Esophagus muscularis mucosa (tissue), 4 donors: ENCODE measurements at regions not wholly inside any gene's neighbourhood (a gene's known extent, or its start where the extent isn't known, plus 50 kb on each side); places are given as distances from the start of the nearest gene placed in this dataset.

Experiments
- DNase-seq: peaks from one replicate; pipeline ENCODE4 v3.0.0-alpha.2; 2017; ENCODE audit errors: extremely low spot score
- H3K27ac ChIP-seq, 4 donors: fragments of 200-600 bp; sonication (generic); replicated peaks in 1 of 4; 1 replicate in 3 of 4; 2 replicates in 1 of 4; pipeline ENCODE4 v1.5.1; 2016 to 2019; ENCODE audit warnings: mild to moderate bottlenecking in 1 of 4
- H3K27me3 ChIP-seq, 4 donors: fragments of 200-600 bp; sonication (generic); one replicate each; pipeline versions ENCODE4 v1.5.1 to v1.6.0; 2016 to 2019
- H3K36me3 ChIP-seq, 4 donors: fragments of 200-600 bp; sonication (generic); one replicate each; pipeline ENCODE4 v1.5.1; 2016 to 2019
- H3K4me1 ChIP-seq, 4 donors: fragments of 200-600 bp; sonication (generic); one replicate each; pipeline ENCODE4 v1.5.1; 2016 to 2019
- H3K4me3 ChIP-seq, 4 donors: fragments of 200-600 bp; sonication (generic); 1 replicate in 2 of 4; 2 replicates in 2 of 4; pipeline ENCODE4 v1.5.1; 2016 to 2019; ENCODE audit warnings: mild to moderate bottlenecking in 4 of 4, moderate library complexity in 1 of 4
- H3K9me3 ChIP-seq, 4 donors: fragments of 200-600 bp; sonication (generic); 1 replicate in 3 of 4; 2 replicates in 1 of 4; pipeline ENCODE4 v1.5.1; 2016 to 2019
- CTCF ChIP-seq, 3 experiments: fragments of 200-600 bp in 2 of 3; fragments of 450-650 bp in 1 of 3; sonication (generic) in 2 of 3; IDR thresholded peaks; one replicate each; pipeline ENCODE4 v1.5.1; 2017 to 2019; ENCODE audit warnings: antibody characterized with exemption in 3 of 3, mild to moderate bottlenecking in 2 of 3, moderate library complexity in 1 of 3
- EP300 ChIP-seq: sonication (generic); formaldehyde crosslinking; IDR thresholded peaks from one replicate; pipeline ENCODE4 v1.6.1; 2017; ENCODE audit warnings: antibody characterized with exemption
- POLR2A ChIP-seq: fragments of 450-650 bp; IDR thresholded peaks from one replicate; pipeline ENCODE4 v1.6.1; 2017; ENCODE audit warnings: antibody characterized with exemption, moderate library complexity, mild to moderate bottlenecking, low read depth
- POLR2AphosphoS5 ChIP-seq, 2 donors: sonication (generic); formaldehyde crosslinking; IDR thresholded peaks; one replicate each; pipeline ENCODE4 v1.6.1; 2017; ENCODE audit warnings: antibody characterized with exemption in 2 of 2
- WGBS: methylation state at CpG from one replicate; pipeline ENCODE4 v1.1.5; 2018; 5-methylcytosine and 5-hydroxymethylcytosine counted together
- intact Hi-C: fragments of 100-400 bp; cut with DNase I; formaldehyde crosslinking; loops from one replicate; pipeline ENCODE4 v1.15.1; 2023

- no peak overlapping the region for H3K4me3 ChIP-seq
- no peak for TF ChIP-seq POLR2AphosphoS5 (IDR thresholded peaks at IDR 0.05)
- TF ChIP-seq CTCF (IDR thresholded peaks at IDR 0.05), result no peak
- TF ChIP-seq POLR2A, result no peak
- TF ChIP-seq EP300, result no peak
- intact Hi-C loops, result no loop called here
- no peak for DNase-seq
- 98% methylated on average over 3 of the region's 3 CpGs for WGBS
- H3K36me3 ChIP-seq, result no peaks in the 10 kb centered on the region
- no peaks in the 10 kb centered on the region for H3K27me3 ChIP-seq
- peaks cover 0 to 8% (median 4%) of the 10 kb centered on the region in 4 donors for H3K9me3 ChIP-seq
- H3K27ac ChIP-seq, result no peak overlapping the region
- H3K4me1 ChIP-seq, result no peaks in the 10 kb centered on the region
Measured at GRCh38 chr2:11910971-11911370, 164.5 kb downstream of the LPIN1 start.

- H3K9me3 ChIP-seq, result no peaks in the 10 kb centered on the region
- intact Hi-C loops, result no loop called here
- H3K27ac ChIP-seq, result no peak overlapping the region
- WGBS, result 100% methylated on average over 1 of the region's 1 CpG
- no peak for DNase-seq
- no peak for TF ChIP-seq POLR2AphosphoS5 (IDR thresholded peaks at IDR 0.05)
- no peak for TF ChIP-seq CTCF (IDR thresholded peaks at IDR 0.05)
- no peak for TF ChIP-seq POLR2A
- TF ChIP-seq EP300, result no peak
- no peaks in the 10 kb centered on the region for H3K36me3 ChIP-seq
- no peaks in the 10 kb centered on the region for H3K4me1 ChIP-seq
- H3K4me3 ChIP-seq, result no peak overlapping the region
- no peaks in the 10 kb centered on the region for H3K27me3 ChIP-seq
Measured at GRCh38 chr2:11912980-11913379, 166.5 kb downstream of the LPIN1 start.

- Histone ChIP-seq H3K4me1 (no peaks in the 10 kb centered on the region), H3K4me3 (no peak overlapping the region), H3K27me3 (no peaks in the 10 kb centered on the region), H3K9me3 (no peaks in the 10 kb centered on the region), H3K36me3 (no peaks in the 10 kb centered on the region), H3K27ac (no peak overlapping the region)
- intact Hi-C loops, result no loop called here
- no peak for DNase-seq
- 88% methylated on average over 6 of the region's 7 CpGs for WGBS
- TF ChIP-seq POLR2AphosphoS5 (IDR thresholded peaks at IDR 0.05), result no peak
- TF ChIP-seq EP300, result no peak
- no peak for TF ChIP-seq POLR2A
- no peak for TF ChIP-seq CTCF (IDR thresholded peaks at IDR 0.05)
Measured at GRCh38 chr2:11914455-11914854, 168.0 kb downstream of the LPIN1 start.

- DNase-seq, result no peak
- H3K9me3 ChIP-seq, result no peaks in the 10 kb centered on the region
- no peaks in the 10 kb centered on the region for H3K36me3 ChIP-seq
- no peak overlapping the region for H3K4me3 ChIP-seq
- no peaks in the 10 kb centered on the region for H3K27me3 ChIP-seq
- intact Hi-C loops, result no loop called here
- TF ChIP-seq POLR2AphosphoS5 (IDR thresholded peaks at IDR 0.05) (no peak), POLR2A (no peak), CTCF (IDR thresholded peaks at IDR 0.05) (no peak), EP300 (no peak)
- H3K27ac ChIP-seq, result no peak overlapping the region
- H3K4me1 ChIP-seq, result no peaks in the 10 kb centered on the region
- 91% methylated on average over 4 of the region's 4 CpGs for WGBS
Measured at GRCh38 chr2:11915650-11916049, 169.2 kb downstream of the LPIN1 start.

- no peak overlapping the region for H3K4me3 ChIP-seq
- intact Hi-C loops, result no loop called here
- DNase-seq, result no peak
- 95% methylated on average over 2 of the region's 2 CpGs for WGBS
- peaks cover 0 to 3% (median 0%) of the 10 kb centered on the region in 4 donors for H3K27me3 ChIP-seq
- H3K4me1 ChIP-seq, result no peaks in the 10 kb centered on the region
- no peak for TF ChIP-seq POLR2A
- no peak for TF ChIP-seq CTCF (IDR thresholded peaks at IDR 0.05)
- no peak for TF ChIP-seq POLR2AphosphoS5 (IDR thresholded peaks at IDR 0.05)
- no peak for TF ChIP-seq EP300
- no peaks in the 10 kb centered on the region for H3K9me3 ChIP-seq
- H3K36me3 ChIP-seq, result no peaks in the 10 kb centered on the region
- H3K27ac ChIP-seq, result no peak overlapping the region
Measured at GRCh38 chr2:11919953-11920352, 173.5 kb downstream of the LPIN1 start.
